ENCODE measurements at regions not wholly inside any gene's neighbourhood (a gene's known extent, or its start where the extent isn't known, plus 50 kb on each side); places are given as distances from the start of the nearest gene placed in this dataset.

- TF ChIP-seq JUNB (IDR thresholded peaks at IDR 0.05) (no peak), TP53 (CRISPR knock-in tag; IDR thresholded peaks at IDR 0.05) (no peak), CHD2 (IDR thresholded peaks at IDR 0.05; ENCODE audit: low read length, partially characterized antibody) (no peak), FOSL2 (IDR thresholded peaks at IDR 0.05) (no peak), FOSL2 (CRISPR knock-in tag; IDR thresholded peaks at IDR 0.05) (no peak), CHD4 (IDR thresholded peaks at IDR 0.05; ENCODE audit: borderline replicate concordance) (no peak), KDM5A (IDR thresholded peaks at IDR 0.05) (no peak)
Observed at GRCh38 chr6:91213229-91213901, 626.5 kb upstream of the MAP3K7 start (continued).

- ChIA-PET CTCF (no interaction called here), POLR2A (no interaction called here)
- no peaks in the 10 kb centered on the region for H3K9me3 ChIP-seq
- no peak overlapping the region for H3K4me3 ChIP-seq
- H3K4me1 ChIP-seq: no peaks in the 10 kb centered on the region
- H3K27ac ChIP-seq: no peak overlapping the region
- WGBS (ENCODE audit: missing lambda C conversion rate): 18% methylated on average over 4 of the region's 4 CpGs
- DNase-seq (ENCODE audit: low read depth in 1 of 2, low spot score in 1 of 2): no peak
- no peak for ATAC-seq
- no peak for FAIRE-seq
- TF ChIP-seq EP300 (IDR thresholded peaks at IDR 0.05) (no peak), MAFK (IDR thresholded peaks at IDR 0.05; ENCODE audit: partially characterized antibody) (peak; percentile 33)
- no peak overlapping the region for H3K4me2 ChIP-seq
Observed at GRCh38 chr6:91198588-91199255, 611.9 kb upstream of the MAP3K7 start.

GRCh38 chr6:91196729-91197128, 609.9 kb upstream of the MAP3K7 start:
- WGBS (ENCODE audit: missing lambda C conversion rate): 5% methylated on average over 1 of the region's 1 CpG
- no peak for ATAC-seq
- CTCF ChIA-PET: no interaction called here

More at GRCh38 chr6:91196729-91197128, 609.9 kb upstream of the MAP3K7 start:
- no peak for DNase-seq (ENCODE audit: low read depth in 1 of 2, low spot score in 1 of 2)
- Histone ChIP-seq H3K9me3 (no peaks in the 10 kb centered on the region), H3K4me1 (no peaks in the 10 kb centered on the region), H3K27ac (no peak overlapping the region), H3K4me2 (no peak overlapping the region), H3K4me3 (no peak overlapping the region)
- no peak for TF ChIP-seq POLR2A (IDR thresholded peaks at IDR 0.05; ENCODE audit: low read length)
- no peak for TF ChIP-seq HMGXB4 (CRISPR knock-in tag; IDR thresholded peaks at IDR 0.05; ENCODE audit: borderline replicate concordance)
- no peak for TF ChIP-seq BHLHE40 (IDR thresholded peaks at IDR 0.05; ENCODE audit: low read depth, low read length)
- TF ChIP-seq EP300 (IDR thresholded peaks at IDR 0.05): no peak
- TF ChIP-seq FOSB (CRISPR knock-in tag; IDR thresholded peaks at IDR 0.05): no peak
- no peak for TF ChIP-seq HES2 (IDR thresholded peaks at IDR 0.05)
- no peak for TF ChIP-seq TP53 (CRISPR knock-in tag; IDR thresholded peaks at IDR 0.05)
- no peak for TF ChIP-seq ELK1 (IDR thresholded peaks at IDR 0.05; ENCODE audit: low read depth, low read length)
- TF ChIP-seq RAD21 (conservative IDR thresholded peaks at IDR 0.05 in 1 of 2, IDR thresholded peaks at IDR 0.05 in 1 of 2): no peak
- TF ChIP-seq FOXS1 (CRISPR knock-in tag; IDR thresholded peaks at IDR 0.05): no peak
- no peak for TF ChIP-seq FOSL2 (IDR thresholded peaks at IDR 0.05)
- no peak for TF ChIP-seq FOSL2 (CRISPR knock-in tag; IDR thresholded peaks at IDR 0.05)
- TF ChIP-seq ESRRA (IDR thresholded peaks at IDR 0.05; ENCODE audit: borderline replicate concordance, low read length): no peak
- FAIRE-seq: no peak
- POLR2A ChIA-PET: no interaction called here
